CD4-positive, alpha-beta T cell treated with Interleukin-12 subunit alpha and Interleukin-12 subunit beta, for 1 hour (primary cell): ENCODE measurements at regions not wholly inside any gene's neighbourhood (a gene's known extent, or its start where the extent isn't known, plus 50 kb on each side); places are given as distances from the start of the nearest gene placed in this dataset.
"Not testable (repeated sequence)": the region's sequence is repeated elsewhere in the genome, so short reads cannot be mapped to it uniquely, and the experiment has no call there.

ENCODE experiments used
- DNase-seq: peaks from one replicate; pipeline ENCODE4 v3.0.0-alpha.2; 2020

GRCh38 chr5:158514319-158514985 lies 585.3 kb downstream of the EBF1 start:
- no peak for DNase-seq

- no peak for DNase-seq
These were observed 586.0 kb downstream of the EBF1 start for GRCh38 chr5:158513490-158514318.

GRCh38 chr5:158511454-158511853 lies 588.3 kb downstream of the EBF1 start:
- DNase-seq, result no peak

- DNase-seq, result no peak
These were observed 589.2 kb downstream of the EBF1 start for GRCh38 chr5:158510479-158510878.

- no peak for DNase-seq
These were observed 593.1 kb downstream of the EBF1 start for GRCh38 chr5:158506648-158507047.

GRCh38 chr5:158502686-158503085 lies 597.0 kb downstream of the EBF1 start:
- DNase-seq, result no peak

- no peak for DNase-seq
These were observed 599.8 kb downstream of the EBF1 start for GRCh38 chr5:158499892-158500418.

GRCh38 chr5:158499075-158499891 lies 600.4 kb downstream of the EBF1 start:
- DNase-seq, result no peak

- no peak for DNase-seq
These were observed 603.1 kb downstream of the EBF1 start for GRCh38 chr5:158496624-158497023.

- no peak for DNase-seq
These were observed 605.2 kb downstream of the EBF1 start for GRCh38 chr5:158494541-158494940.

GRCh38 chr5:158494044-158494443 lies 605.7 kb downstream of the EBF1 start:
- DNase-seq, result not testable (repeated sequence)

- no peak for DNase-seq
These were observed 606.9 kb downstream of the EBF1 start for GRCh38 chr5:158492841-158493242.

- no peak for DNase-seq
These were observed 607.6 kb downstream of the EBF1 start for GRCh38 chr5:158492136-158492535.

- no peak for DNase-seq
These were observed 612.1 kb downstream of the EBF1 start for GRCh38 chr5:158487664-158488063.

GRCh38 chr5:158487156-158487555 lies 612.6 kb downstream of the EBF1 start:
- DNase-seq, result no peak

- no peak for DNase-seq
These were observed 613.1 kb downstream of the EBF1 start for GRCh38 chr5:158486566-158486965.

GRCh38 chr5:158485604-158486081 lies 614.1 kb downstream of the EBF1 start:
- no peak for DNase-seq

- DNase-seq, result no peak
These were observed 614.7 kb downstream of the EBF1 start for GRCh38 chr5:158485047-158485446.

GRCh38 chr5:158484150-158484549 lies 615.6 kb downstream of the EBF1 start:
- DNase-seq, result no peak

- DNase-seq, result no peak
These were observed 616.3 kb downstream of the EBF1 start for GRCh38 chr5:158483281-158483860.

GRCh38 chr5:158482125-158482524 lies 617.6 kb downstream of the EBF1 start:
- DNase-seq, result no peak

GRCh38 chr5:158478139-158478538 lies 619.2 kb upstream of the CLINT1 start:
- DNase-seq, result no peak

- DNase-seq, result no peak
These were observed 618.3 kb upstream of the CLINT1 start for GRCh38 chr5:158477214-158477613.
